C4-2B (cell line): ENCODE measurements at regions not wholly inside any gene's neighbourhood (a gene's known extent, or its start where the extent isn't known, plus 50 kb on each side); places are given as distances from the start of the nearest gene placed in this dataset.

Experiments
- H3K27ac ChIP-seq: fragments of 450-650 bp; 2 replicates; pipeline ENCODE4 v1.5.1; 2017
- ZFX ChIP-seq: fragments of 450-650 bp; IDR thresholded peaks from 2 replicates; pipeline ENCODE4 v1.6.1; 2017
- TF ChIP-seq, protein P1 (sequence below): fragments of 450-650 bp; conservative IDR thresholded peaks from 2 replicates; pipeline ENCODE4 v1.5.1; 2017; ENCODE audit warnings: mild to moderate bottlenecking

DNA sequence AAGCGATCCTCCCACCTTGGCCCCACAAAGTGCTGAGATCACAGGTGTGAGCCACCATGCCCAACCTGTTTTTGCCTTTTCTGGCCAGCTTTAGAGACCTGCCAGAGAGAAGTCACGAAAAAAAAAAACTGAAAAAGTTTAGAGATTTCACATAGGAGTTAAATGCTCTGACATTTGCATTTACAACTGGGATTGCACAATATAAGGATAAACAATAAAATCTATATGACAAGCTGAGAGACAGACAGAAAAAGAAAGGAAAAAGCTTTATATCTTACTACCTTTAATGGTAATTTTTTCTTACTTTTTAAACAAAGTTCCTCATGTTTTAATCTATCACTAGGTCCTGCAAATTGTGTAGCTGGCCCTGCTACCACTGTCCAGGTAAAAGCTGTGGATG, 466.5 kb downstream of the TXNL1 start:
- TF ChIP-seq, protein P1, sequence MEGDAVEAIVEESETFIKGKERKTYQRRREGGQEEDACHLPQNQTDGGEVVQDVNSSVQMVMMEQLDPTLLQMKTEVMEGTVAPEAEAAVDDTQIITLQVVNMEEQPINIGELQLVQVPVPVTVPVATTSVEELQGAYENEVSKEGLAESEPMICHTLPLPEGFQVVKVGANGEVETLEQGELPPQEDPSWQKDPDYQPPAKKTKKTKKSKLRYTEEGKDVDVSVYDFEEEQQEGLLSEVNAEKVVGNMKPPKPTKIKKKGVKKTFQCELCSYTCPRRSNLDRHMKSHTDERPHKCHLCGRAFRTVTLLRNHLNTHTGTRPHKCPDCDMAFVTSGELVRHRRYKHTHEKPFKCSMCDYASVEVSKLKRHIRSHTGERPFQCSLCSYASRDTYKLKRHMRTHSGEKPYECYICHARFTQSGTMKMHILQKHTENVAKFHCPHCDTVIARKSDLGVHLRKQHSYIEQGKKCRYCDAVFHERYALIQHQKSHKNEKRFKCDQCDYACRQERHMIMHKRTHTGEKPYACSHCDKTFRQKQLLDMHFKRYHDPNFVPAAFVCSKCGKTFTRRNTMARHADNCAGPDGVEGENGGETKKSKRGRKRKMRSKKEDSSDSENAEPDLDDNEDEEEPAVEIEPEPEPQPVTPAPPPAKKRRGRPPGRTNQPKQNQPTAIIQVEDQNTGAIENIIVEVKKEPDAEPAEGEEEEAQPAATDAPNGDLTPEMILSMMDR = no peak
- TF ChIP-seq ZFX = no peak
- H3K27ac ChIP-seq = no peak overlapping the region

DNA sequence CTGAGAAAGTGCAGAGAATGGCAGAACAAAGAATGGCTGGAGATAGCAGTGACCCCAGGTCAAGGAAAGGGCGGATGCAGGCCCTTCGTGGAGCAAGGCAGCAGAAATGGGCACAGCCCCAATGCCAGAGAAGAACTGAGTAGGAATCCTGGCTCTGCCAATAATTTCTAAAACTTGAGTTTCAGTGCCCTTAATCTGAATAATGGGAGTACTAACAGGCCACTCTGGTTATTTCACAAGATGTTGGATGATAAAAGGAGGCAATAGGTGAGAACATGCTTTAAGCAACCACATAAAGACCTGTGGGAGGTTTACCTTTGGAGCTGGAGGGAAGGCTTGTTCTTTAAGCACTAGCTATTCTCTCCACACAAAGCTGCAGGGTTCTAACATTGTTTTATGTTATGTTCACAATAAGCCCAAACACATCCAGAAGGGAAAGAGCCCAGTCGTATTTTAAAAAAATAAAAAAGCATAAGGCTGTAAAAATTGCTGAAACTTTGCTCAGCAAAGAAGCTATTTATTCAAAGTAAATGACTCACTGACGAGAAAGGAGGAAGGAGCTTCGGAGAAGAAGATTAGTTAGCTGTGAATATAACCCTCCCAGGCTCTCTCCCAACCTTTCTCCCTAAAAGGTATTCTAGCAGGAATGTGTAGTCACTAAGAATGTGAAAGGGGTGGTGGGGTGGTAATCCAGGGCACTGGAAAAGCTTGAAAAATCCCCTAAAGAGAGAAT, 470.2 kb downstream of the TXNL1 start:
- TF ChIP-seq, protein P1 = no peak
- TF ChIP-seq ZFX = no peak

GRCh38 chr18:56167366-56167765, 471.0 kb downstream of the TXNL1 start:
- no peak overlapping the region for H3K27ac ChIP-seq

More for the DNA sequence above, 470.2 kb downstream of the TXNL1 start:
- H3K27ac ChIP-seq = no peak overlapping the region

GRCh38 chr18:56166914-56167313, 471.5 kb downstream of the TXNL1 start:
- no peak for TF ChIP-seq ZFX
- TF ChIP-seq, protein P1 = no peak
- no peak overlapping the region for H3K27ac ChIP-seq

More at GRCh38 chr18:56167366-56167765, 471.0 kb downstream of the TXNL1 start:
- no peak for TF ChIP-seq ZFX
- TF ChIP-seq, protein P1 = no peak

DNA sequence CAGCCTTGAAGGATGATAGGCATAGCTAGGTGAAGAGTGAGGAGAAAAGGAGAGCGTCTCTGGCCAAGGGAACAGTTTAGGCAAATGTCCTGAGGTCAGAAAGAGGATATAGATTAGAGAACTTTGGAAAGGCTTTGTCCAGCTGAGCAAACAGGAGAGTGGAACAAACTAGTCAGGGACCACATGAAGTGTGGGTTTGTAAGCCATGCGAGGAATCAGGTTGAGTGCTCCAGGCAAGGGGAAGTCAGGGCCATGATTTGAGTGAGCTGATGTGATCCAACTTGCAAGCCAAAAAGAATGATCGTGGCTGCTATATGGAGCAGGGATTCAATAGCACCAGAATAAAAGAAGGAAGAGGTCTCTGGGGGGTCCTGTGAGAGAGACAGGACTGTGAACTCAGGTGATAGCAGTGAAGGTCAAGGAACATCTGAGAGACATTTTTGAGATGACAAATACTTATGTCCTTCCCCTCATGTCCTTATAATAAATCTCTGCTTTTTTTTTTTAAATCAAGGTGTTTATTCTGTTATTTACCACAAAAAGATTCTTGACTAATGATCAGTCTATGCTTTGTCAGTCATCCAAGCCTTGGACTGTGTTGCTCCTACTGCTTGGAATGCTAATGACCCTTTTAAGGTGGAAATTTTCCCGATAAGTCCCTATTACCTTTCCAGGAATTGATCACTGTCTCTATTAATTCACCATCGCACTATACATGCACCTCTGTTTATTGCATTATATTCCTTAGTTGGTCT, 472.6 kb downstream of the TXNL1 start:
- H3K27ac ChIP-seq = no peak overlapping the region
- TF ChIP-seq, protein P1 = no peak
- no peak for TF ChIP-seq ZFX

- H3K27ac ChIP-seq = no peak overlapping the region
- TF ChIP-seq, protein P1 = no peak
- no peak for TF ChIP-seq ZFX
Observed at GRCh38 chr18:56162311-56163265, 475.8 kb downstream of the TXNL1 start.
